ENCODE measurements at regions not wholly inside any gene's neighbourhood (a gene's known extent, or its start where the extent isn't known, plus 50 kb on each side); places are given as distances from the start of the nearest gene placed in this dataset.

DNA sequence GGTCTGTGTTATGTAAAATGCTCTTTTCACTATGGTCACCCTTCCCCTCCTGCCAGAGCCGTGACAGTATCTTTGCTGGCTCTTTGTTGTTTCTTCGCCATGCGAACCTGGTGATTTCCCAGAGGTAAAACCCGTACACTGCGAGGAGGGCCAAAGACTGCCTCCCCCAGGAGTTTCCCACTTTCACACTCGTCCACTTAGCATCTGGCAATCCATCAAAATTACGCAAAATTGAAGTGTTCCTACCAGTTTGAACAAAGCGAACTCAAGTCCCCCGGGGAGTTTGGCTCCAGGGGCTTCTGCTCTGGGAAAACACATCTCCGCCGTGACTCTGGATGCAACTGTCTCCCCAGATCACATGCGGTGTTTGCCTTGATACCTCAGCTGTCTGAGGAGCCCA is 239.9 kb downstream of the FAM43A start:
- no peaks in the 10 kb centered on the region for H3K4me1 ChIP-seq (ENCODE audit: control insufficient read depth, insufficient read depth, low read length)
- H3K27ac ChIP-seq (ENCODE audit: extremely low read depth, low read depth, low read length): no peak overlapping the region
- ChIA-PET POLR2A (no interaction called here), CTCF (interaction anchor here (0.6 kb wide), 1 partner anchor 633 kb away, joined by 4 read pairs; no protein-coding TSS in a partner anchor)
- no peaks in the 10 kb centered on the region for H3K9me3 ChIP-seq (ENCODE audit: control insufficient read depth, insufficient read depth, low read depth, low read length)
- TF ChIP-seq ZNF501 (tag by site-specific recombination; IDR thresholded peaks at IDR 0.05) (no peak), ZNF777 (tag by site-specific recombination; IDR thresholded peaks at IDR 0.05; ENCODE audit: borderline replicate concordance) (no peak), ZIC2 (tag by site-specific recombination; IDR thresholded peaks at IDR 0.05) (peak; percentile 49), TCF7L2 (IDR thresholded peaks at IDR 0.05; ENCODE audit: borderline replicate concordance, low read depth, low read length) (no peak), ZNF560 (tag by site-specific recombination; IDR thresholded peaks at IDR 0.05; ENCODE audit: borderline replicate concordance) (no peak), ZNF433 (tag by site-specific recombination; IDR thresholded peaks at IDR 0.05; ENCODE audit: low read depth) (no peak), ZNF701 (tag by site-specific recombination; IDR thresholded peaks at IDR 0.05) (no peak)
- H3K36me3 ChIP-seq (ENCODE audit: control insufficient read depth in 2 of 2, insufficient read depth in 1 of 2, low read length in 2 of 2): no peaks in the 10 kb centered on the region
- no peak overlapping the region for H3K4me3 ChIP-seq (ENCODE audit: low read depth, low read length)

DNA sequence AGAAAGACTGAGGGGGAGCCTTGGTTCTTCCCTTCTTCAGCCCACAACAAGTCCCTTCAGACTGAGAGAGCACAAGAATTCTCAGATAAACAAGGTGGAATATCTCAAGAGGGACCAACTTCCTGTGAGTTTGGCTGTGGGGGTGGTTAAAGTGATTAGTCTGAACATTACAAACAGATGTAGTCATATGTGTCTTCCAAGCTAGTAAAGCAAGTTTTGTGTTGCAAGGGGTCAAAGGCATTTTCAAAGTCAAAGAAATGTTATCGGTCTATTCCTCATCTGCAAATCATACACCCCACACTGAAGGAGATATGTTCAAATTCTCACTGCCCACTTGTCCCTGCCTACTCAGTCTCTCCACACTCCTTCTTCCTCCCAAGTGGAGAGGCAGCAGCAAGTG is 242.5 kb downstream of the FAM43A start:
- POLR2A ChIA-PET: no interaction called here
- Histone ChIP-seq H3K36me3 (ENCODE audit: control insufficient read depth in 2 of 2, insufficient read depth in 1 of 2, low read length in 2 of 2) (no peaks in the 10 kb centered on the region), H3K9me3 (ENCODE audit: control insufficient read depth, insufficient read depth, low read depth, low read length) (no peaks in the 10 kb centered on the region), H3K4me1 (ENCODE audit: control insufficient read depth, insufficient read depth, low read length) (no peaks in the 10 kb centered on the region), H3K27ac (ENCODE audit: extremely low read depth, low read depth, low read length) (no peak overlapping the region), H3K4me3 (ENCODE audit: low read depth, low read length) (no peak overlapping the region)
- TF ChIP-seq EGR2 (tag by site-specific recombination; IDR thresholded peaks at IDR 0.05; ENCODE audit: low read depth) (peak; percentile 74), ZFHX2 (tag by site-specific recombination; conservative IDR thresholded peaks at IDR 0.05) (peak; percentile 78)
- TF ChIP-seq, protein P1, sequence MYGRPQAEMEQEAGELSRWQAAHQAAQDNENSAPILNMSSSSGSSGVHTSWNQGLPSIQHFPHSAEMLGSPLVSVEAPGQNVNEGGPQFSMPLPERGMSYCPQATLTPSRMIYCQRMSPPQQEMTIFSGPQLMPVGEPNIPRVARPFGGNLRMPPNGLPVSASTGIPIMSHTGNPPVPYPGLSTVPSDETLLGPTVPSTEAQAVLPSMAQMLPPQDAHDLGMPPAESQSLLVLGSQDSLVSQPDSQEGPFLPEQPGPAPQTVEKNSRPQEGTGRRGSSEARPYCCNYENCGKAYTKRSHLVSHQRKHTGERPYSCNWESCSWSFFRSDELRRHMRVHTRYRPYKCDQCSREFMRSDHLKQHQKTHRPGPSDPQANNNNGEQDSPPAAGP (tag by site-specific recombination; IDR thresholded peaks at IDR 0.05): no peak
- CTCF ChIA-PET: no interaction called here

DNA sequence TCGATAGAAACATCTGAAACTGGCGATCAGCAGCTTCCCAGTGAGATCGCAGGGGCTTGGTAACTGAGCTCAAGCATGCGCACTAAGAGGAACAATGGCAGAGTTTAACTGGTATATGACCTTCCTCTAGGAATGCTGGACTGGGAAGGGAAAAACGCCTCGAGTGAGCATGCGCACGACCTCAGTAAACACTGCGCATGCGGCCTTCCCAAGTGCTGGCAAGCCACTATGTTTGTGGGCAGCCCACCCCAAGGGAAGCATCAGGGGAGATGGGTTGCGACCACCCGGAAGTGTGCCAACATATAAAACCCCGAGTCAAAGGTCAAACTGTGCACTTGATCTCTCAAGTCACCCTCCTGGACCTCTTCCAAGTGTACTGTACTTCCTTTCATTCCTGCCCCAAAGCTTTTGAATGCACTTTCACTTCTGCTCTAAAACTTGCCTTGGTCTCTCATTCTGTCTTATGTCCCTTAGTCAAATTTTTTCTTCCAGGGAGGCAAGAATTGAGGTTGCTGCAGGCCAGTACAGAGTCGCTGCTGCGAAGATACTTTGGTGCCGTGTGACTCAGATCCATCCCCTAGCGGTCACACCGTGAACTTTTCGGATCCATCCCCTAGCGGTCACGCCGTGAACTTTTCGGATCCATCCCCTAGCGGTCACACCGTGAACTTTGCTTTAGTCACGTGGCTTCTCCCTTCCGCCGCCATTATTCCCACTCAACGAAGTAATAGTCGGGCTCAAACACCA is 243.3 kb downstream of the FAM43A start:
- Histone ChIP-seq H3K36me3 (ENCODE audit: control insufficient read depth in 2 of 2, insufficient read depth in 1 of 2, low read length in 2 of 2) (no peaks in the 10 kb centered on the region), H3K4me1 (ENCODE audit: control insufficient read depth, insufficient read depth, low read length) (no peaks in the 10 kb centered on the region), H3K9me3 (ENCODE audit: control insufficient read depth, insufficient read depth, low read depth, low read length) (no peaks in the 10 kb centered on the region), H3K4me3 (ENCODE audit: low read depth, low read length) (no peak overlapping the region), H3K27ac (ENCODE audit: extremely low read depth, low read depth, low read length) (no peak overlapping the region)
- ChIA-PET POLR2A (no interaction called here), CTCF (interaction anchor here (0.6 kb wide), 1 partner anchor 596 kb away, joined by 5 read pairs; no protein-coding TSS in a partner anchor)
- TF ChIP-seq ZNF16 (tag by site-specific recombination; IDR thresholded peaks at IDR 0.05; ENCODE audit: low read depth): no peak
- TF ChIP-seq ZSCAN16 (tag by site-specific recombination; IDR thresholded peaks at IDR 0.05): no peak
- TF ChIP-seq ZBTB20 (tag by site-specific recombination; IDR thresholded peaks at IDR 0.05): no peak
- TF ChIP-seq SP7 (tag by site-specific recombination; IDR thresholded peaks at IDR 0.05): no peak
- TF ChIP-seq ZNF792 (tag by site-specific recombination; IDR thresholded peaks at IDR 0.05): no peak
- no peak for TF ChIP-seq ZSCAN18 (tag by site-specific recombination; IDR thresholded peaks at IDR 0.05)
- no peak for TF ChIP-seq KLF8 (tag by site-specific recombination; IDR thresholded peaks at IDR 0.05)
- no peak for TF ChIP-seq ZNF510 (tag by site-specific recombination; IDR thresholded peaks at IDR 0.05; ENCODE audit: insufficient replicate concordance)
- TF ChIP-seq TCF7L2 (IDR thresholded peaks at IDR 0.05; ENCODE audit: borderline replicate concordance, low read depth, low read length): no peak
- no peak for TF ChIP-seq ZNF837 (tag by site-specific recombination; IDR thresholded peaks at IDR 0.05)
- TF ChIP-seq KLF7 (tag by site-specific recombination; IDR thresholded peaks at IDR 0.05; ENCODE audit: borderline replicate concordance): no peak
- TF ChIP-seq ZNF19 (tag by site-specific recombination; IDR thresholded peaks at IDR 0.05; ENCODE audit: low read depth): no peak
